B cell (primary cell): ENCODE measurements at regions not wholly inside any gene's neighbourhood (a gene's known extent, or its start where the extent isn't known, plus 50 kb on each side); places are given as distances from the start of the nearest gene placed in this dataset.

Experiments
- EZH2 ChIP-seq: IDR thresholded peaks from 2 replicates; pipeline ENCODE4 v1.6.1; 2012; ENCODE audit warnings: borderline replicate concordance, low read depth, mild to moderate bottlenecking, moderate library complexity, low read length; ENCODE audit not compliant: insufficient read depth, poor library complexity, severe bottlenecking
- TF ChIP-seq, protein P1 (sequence below): fragments of 200-600 bp; IDR thresholded peaks from one replicate; pipeline ENCODE4 v1.8.0; 2022; ENCODE audit warnings: antibody characterized with exemption, mild to moderate bottlenecking

DNA sequence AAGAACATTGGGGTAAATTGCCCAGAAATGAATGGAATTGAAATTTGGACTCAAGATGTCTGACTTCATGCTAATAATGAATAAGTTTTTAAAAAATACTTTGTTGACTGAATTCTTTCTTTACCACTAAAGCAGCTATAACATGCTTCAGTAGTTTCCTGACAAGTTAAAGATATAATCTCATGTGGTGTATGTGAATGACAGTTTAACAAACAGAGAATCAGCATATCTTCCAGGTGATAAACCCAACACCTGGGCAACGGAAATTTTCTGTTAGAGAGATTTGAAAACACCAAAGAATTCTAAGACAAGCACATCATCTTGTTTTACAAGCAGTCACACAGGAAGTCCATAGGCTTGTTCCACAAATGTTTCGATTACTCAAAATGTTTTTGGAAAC, 372.6 kb upstream of the VRK2 start:
- TF ChIP-seq, protein P1, sequence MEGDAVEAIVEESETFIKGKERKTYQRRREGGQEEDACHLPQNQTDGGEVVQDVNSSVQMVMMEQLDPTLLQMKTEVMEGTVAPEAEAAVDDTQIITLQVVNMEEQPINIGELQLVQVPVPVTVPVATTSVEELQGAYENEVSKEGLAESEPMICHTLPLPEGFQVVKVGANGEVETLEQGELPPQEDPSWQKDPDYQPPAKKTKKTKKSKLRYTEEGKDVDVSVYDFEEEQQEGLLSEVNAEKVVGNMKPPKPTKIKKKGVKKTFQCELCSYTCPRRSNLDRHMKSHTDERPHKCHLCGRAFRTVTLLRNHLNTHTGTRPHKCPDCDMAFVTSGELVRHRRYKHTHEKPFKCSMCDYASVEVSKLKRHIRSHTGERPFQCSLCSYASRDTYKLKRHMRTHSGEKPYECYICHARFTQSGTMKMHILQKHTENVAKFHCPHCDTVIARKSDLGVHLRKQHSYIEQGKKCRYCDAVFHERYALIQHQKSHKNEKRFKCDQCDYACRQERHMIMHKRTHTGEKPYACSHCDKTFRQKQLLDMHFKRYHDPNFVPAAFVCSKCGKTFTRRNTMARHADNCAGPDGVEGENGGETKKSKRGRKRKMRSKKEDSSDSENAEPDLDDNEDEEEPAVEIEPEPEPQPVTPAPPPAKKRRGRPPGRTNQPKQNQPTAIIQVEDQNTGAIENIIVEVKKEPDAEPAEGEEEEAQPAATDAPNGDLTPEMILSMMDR: no peak
- TF ChIP-seq EZH2: no peak
